ENCODE measurements at regions not wholly inside any gene's neighbourhood (a gene's known extent, or its start where the extent isn't known, plus 50 kb on each side); places are given as distances from the start of the nearest gene placed in this dataset.
A peak's percentile ranks its signal among the peaks of the same experiment; 100 is the strongest.

- no peak overlapping the region for H2BK12ac ChIP-seq (ENCODE audit: insufficient read length, low read depth, low read length)
- H3K9ac ChIP-seq (ENCODE audit: extremely low read depth, insufficient read length, low read length): peak overlapping the region; percentile 98
- H3K14ac ChIP-seq (ENCODE audit: insufficient read depth, low read length): no peak overlapping the region
- H3K27ac Mint-ChIP-seq: no peak overlapping the region
- H4K8ac ChIP-seq (replicated peaks; ENCODE audit: insufficient read length, low read depth, low read length): no peak overlapping the region
- H3K27ac ChIP-seq (ENCODE audit: insufficient read length, low read depth, low read length): no peak overlapping the region
- no peaks in the 10 kb centered on the region for H4K20me1 ChIP-seq (ENCODE audit: control insufficient read depth, insufficient read depth, insufficient read length)
- H4K91ac ChIP-seq (ENCODE audit: insufficient read length, low read depth, low read length): no peak overlapping the region
- H3K4ac ChIP-seq (ENCODE audit: low read depth, low read length): no peak overlapping the region
- no peak overlapping the region for H2AFZ ChIP-seq (ENCODE audit: low read length)
- TF ChIP-seq, protein P1, sequence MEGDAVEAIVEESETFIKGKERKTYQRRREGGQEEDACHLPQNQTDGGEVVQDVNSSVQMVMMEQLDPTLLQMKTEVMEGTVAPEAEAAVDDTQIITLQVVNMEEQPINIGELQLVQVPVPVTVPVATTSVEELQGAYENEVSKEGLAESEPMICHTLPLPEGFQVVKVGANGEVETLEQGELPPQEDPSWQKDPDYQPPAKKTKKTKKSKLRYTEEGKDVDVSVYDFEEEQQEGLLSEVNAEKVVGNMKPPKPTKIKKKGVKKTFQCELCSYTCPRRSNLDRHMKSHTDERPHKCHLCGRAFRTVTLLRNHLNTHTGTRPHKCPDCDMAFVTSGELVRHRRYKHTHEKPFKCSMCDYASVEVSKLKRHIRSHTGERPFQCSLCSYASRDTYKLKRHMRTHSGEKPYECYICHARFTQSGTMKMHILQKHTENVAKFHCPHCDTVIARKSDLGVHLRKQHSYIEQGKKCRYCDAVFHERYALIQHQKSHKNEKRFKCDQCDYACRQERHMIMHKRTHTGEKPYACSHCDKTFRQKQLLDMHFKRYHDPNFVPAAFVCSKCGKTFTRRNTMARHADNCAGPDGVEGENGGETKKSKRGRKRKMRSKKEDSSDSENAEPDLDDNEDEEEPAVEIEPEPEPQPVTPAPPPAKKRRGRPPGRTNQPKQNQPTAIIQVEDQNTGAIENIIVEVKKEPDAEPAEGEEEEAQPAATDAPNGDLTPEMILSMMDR (conservative IDR thresholded peaks at IDR 0.05): no peak
- H3K56ac ChIP-seq (ENCODE audit: insufficient read length, low read depth, low read length): no peak overlapping the region
- no peak overlapping the region for H3T11ph ChIP-seq (ENCODE audit: low read length)
- no peaks in the 10 kb centered on the region for H3K9me3 Mint-ChIP-seq
- H3K79me2 ChIP-seq (ENCODE audit: insufficient read depth, low read length): no peaks in the 10 kb centered on the region
- no peak for DNase-seq
- H4K5ac ChIP-seq (ENCODE audit: insufficient read length, low read depth, low read length): no peak overlapping the region
- H3K36me3 Mint-ChIP-seq (ENCODE audit: insufficient read depth in 1 of 3, low read depth in 3 of 3): no peaks in the 10 kb centered on the region
- H3K79me1 ChIP-seq (ENCODE audit: insufficient read depth, low read depth, low read length, poor library complexity, severe bottlenecking): no peaks in the 10 kb centered on the region
- no peaks in the 10 kb centered on the region for H3K4me1 ChIP-seq (ENCODE audit: insufficient read depth, low read length)
- H3K4me1 Mint-ChIP-seq: peaks cover 15 to 16% of the 10 kb centered on the region in 2 experiments
- H2BK5ac ChIP-seq (ENCODE audit: insufficient read length, low read length): no peak overlapping the region
- no peak overlapping the region for H2BK15ac ChIP-seq (ENCODE audit: low read depth, low read length)
- no peak overlapping the region for H3K18ac ChIP-seq (ENCODE audit: insufficient read length, low read depth, low read length)
- no peak overlapping the region for H2AK5ac ChIP-seq (ENCODE audit: insufficient read length, low read length)
- no peaks in the 10 kb centered on the region for H3K9me3 ChIP-seq (ENCODE audit: control insufficient read depth, low read depth, low read length)
- peak overlapping the region; percentile 87 to 92 for H3K4me3 Mint-ChIP-seq
- WGBS (ENCODE audit: extremely low coverage, insufficient read length, low lambda C conversion rate): no CpG with 5 or more reads among the region's 8 CpGs
- H3K23me2 ChIP-seq (ENCODE audit: insufficient read length, low read depth, low read length, poor library complexity, severe bottlenecking): peaks cover 19% of the 10 kb centered on the region
- H3K23ac ChIP-seq (ENCODE audit: insufficient read length, low read depth, low read length): no peak overlapping the region
- H3K27me3 Mint-ChIP-seq (ENCODE audit: low read depth): peaks cover 36% of the 10 kb centered on the region
- H2BK120ac ChIP-seq (ENCODE audit: low read depth, low read length, poor library complexity, severe bottlenecking): no peak overlapping the region
- H2BK20ac ChIP-seq (ENCODE audit: low read depth, low read length, poor library complexity, severe bottlenecking): no peak overlapping the region
- peaks cover 8% of the 10 kb centered on the region; the same call in 1 of the 2 replicates for H3K27me3 ChIP-seq (ENCODE audit: insufficient read depth, low read length)
- no peak overlapping the region for H3K4me2 ChIP-seq (ENCODE audit: insufficient read depth, insufficient read length, low read length)
Measured at GRCh38 chr3:107432646-107433045, 55.4 kb downstream of the CCDC54 start.
